GM12865 (cell line): ENCODE measurements at regions not wholly inside any gene's neighbourhood (a gene's known extent, or its start where the extent isn't known, plus 50 kb on each side); places are given as distances from the start of the nearest gene placed in this dataset.

Experiments used
- DNase-seq: peaks from one replicate; pipeline ENCODE4 v3.0.0; 2010; ENCODE audit warnings: low read depth
- H3K4me3 ChIP-seq: 2 replicates; pipeline ENCODE4 v1.5.1; 2011; ENCODE audit warnings: mild to moderate bottlenecking, low read depth, low read length, control low read depth
- TF ChIP-seq, protein P1 (sequence below): IDR thresholded peaks from 2 replicates; pipeline ENCODE4 v1.5.1; 2011; ENCODE audit warnings: low read length, control low read depth, low read depth, inconsistent platforms; ENCODE audit not compliant: insufficient read depth; ENCODE audit errors: missing control alignments

DNA sequence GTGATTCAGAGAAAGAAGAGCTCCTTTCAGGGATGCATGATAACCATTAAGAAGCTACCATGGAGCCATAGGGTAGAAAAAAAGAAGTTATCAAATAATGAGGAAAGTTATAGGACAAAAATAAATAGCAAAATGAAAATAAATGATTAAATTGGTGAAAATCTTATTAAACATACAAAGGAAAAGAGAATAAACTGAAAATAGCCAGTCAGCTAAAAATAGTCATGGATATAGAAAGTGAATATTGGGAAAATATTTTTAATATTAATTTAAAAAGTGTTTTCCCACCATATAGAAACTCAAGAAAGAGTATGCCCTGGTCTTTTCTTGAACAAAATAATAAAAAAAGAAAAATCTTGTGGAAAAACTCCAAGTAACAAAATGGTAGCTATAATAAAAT, 209.2 kb upstream of the CDH19 start:
- no peak overlapping the region for H3K4me3 ChIP-seq
- no peak for DNase-seq
- TF ChIP-seq, protein P1, sequence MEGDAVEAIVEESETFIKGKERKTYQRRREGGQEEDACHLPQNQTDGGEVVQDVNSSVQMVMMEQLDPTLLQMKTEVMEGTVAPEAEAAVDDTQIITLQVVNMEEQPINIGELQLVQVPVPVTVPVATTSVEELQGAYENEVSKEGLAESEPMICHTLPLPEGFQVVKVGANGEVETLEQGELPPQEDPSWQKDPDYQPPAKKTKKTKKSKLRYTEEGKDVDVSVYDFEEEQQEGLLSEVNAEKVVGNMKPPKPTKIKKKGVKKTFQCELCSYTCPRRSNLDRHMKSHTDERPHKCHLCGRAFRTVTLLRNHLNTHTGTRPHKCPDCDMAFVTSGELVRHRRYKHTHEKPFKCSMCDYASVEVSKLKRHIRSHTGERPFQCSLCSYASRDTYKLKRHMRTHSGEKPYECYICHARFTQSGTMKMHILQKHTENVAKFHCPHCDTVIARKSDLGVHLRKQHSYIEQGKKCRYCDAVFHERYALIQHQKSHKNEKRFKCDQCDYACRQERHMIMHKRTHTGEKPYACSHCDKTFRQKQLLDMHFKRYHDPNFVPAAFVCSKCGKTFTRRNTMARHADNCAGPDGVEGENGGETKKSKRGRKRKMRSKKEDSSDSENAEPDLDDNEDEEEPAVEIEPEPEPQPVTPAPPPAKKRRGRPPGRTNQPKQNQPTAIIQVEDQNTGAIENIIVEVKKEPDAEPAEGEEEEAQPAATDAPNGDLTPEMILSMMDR, result no peak

DNA sequence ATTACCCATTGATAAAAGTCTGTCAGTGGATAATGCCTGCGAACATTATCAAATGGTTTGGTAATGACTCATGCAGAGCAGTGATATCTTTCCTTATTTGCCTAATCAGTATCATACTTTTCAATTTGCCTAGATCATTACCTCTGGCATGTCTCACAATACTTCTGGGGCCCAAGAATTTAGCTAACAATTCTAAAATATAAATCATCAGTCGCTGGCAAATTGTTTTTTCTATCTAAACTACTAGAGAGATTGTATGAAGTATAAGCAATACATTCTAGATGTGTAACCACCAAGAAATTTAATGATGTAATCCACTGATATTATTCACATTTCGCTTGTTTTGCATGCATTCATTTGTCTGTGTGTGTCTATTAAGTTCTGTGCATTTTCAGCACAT, 191.2 kb upstream of the CDH19 start:
- no peak for DNase-seq
- no peak overlapping the region for H3K4me3 ChIP-seq
- TF ChIP-seq, protein P1, result no peak

DNA sequence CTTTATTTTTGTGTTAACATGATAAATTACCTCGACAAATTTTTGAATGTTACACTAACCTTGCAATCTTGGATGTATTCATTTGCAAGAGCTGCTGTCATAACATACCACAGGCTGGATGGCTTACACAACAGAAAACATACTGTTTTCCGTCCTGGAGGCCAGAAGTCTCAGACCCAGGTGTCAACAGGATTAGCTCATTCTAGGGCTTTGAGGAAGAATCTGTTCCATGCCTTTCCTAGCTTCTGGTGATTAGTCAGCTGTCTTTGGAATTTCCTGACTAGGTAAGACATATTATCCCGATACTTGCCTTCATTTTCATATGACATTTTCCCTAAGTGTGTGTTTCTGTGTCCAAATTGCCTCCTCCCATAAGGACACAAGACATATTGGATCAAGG, 188.6 kb upstream of the CDH19 start:
- no peak overlapping the region for H3K4me3 ChIP-seq
- TF ChIP-seq, protein P1, result no peak
- no peak for DNase-seq

GRCh38 chr18:66780609-66781008, 176.7 kb upstream of the CDH19 start:
- TF ChIP-seq, protein P1, result no peak
- DNase-seq, result no peak
- no peak overlapping the region for H3K4me3 ChIP-seq

DNA sequence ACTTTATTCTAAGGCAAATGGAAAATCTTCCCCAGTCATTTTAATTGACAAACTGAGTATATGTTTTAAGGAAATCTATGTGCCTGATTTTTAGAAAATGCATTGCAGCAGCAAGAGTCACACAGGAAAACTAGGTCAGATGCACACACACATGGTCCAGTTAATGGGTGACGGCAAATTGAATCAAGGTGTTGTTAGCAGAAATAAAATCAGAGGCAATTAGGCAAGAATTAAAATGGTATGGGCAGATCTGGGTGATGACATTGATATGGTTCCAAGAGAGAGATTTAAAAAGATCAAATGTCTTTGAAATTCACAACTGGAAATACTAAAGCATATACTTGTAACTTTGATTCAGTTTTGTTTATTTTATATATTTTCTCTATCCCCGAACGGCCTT, 174.2 kb upstream of the CDH19 start:
- no peak overlapping the region for H3K4me3 ChIP-seq
- no peak for DNase-seq
- TF ChIP-seq, protein P1, result no peak

DNA sequence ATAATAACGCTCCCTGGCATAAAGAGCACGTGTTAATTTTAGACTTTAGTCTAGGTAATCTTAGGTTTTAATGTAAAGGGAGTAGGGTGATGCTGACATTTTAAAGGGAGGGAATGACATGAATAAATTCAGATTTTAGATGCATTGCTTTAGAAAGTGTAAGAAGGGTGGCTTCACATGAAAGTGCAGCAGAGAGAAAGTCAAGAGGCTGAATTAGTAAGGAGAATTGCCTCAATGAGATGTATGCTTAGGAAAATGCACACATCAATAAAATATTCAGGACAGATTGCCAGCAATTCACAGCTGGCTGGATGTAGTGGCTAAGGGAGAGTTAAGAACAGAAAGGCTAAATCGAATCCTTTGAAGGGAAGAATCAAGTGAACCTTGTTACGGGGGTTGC, 165.5 kb upstream of the CDH19 start:
- DNase-seq, result no peak
- TF ChIP-seq, protein P1, result no peak
- H3K4me3 ChIP-seq, result no peak overlapping the region

- DNase-seq, result no peak
- TF ChIP-seq, protein P1, result no peak
- H3K4me3 ChIP-seq, result no peak overlapping the region
Observed at GRCh38 chr18:66764230-66764629, 160.3 kb upstream of the CDH19 start.
